ENCODE measurements at regions not wholly inside any gene's neighbourhood (a gene's known extent, or its start where the extent isn't known, plus 50 kb on each side); places are given as distances from the start of the nearest gene placed in this dataset.

DNA sequence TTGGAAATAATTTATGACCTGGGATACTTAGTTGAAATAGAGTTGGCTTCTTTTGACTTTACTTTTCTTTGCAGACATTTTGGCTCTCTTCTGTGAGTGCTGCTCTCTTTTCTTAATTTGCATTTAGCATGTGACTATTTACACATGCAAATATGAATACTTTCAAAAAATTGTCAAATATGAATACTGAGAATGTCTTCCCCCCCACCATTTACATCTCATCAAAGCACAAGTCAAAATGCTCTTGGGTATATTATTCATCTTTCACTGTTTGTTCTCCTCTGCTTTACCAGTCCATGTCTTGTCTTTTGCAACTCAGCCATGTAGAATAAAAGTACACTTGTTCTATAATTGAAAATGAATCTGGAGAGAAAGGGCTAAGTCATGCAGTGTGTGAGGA, 126.5 kb downstream of the HHIPL2 start (continued):
- TF ChIP-seq ZNF214 (tag by site-specific recombination; IDR thresholded peaks at IDR 0.05; ENCODE audit: borderline replicate concordance) (no peak), PRDM1 (tag by site-specific recombination; IDR thresholded peaks at IDR 0.05) (no peak), ZNF146 (tag by site-specific recombination; IDR thresholded peaks at IDR 0.05) (no peak)

GRCh38 chr1:222420633-222421032, 127.3 kb downstream of the HHIPL2 start:
- Histone ChIP-seq H3K27ac (ENCODE audit: extremely low read depth, low read depth, low read length) (no peak overlapping the region), H3K9me3 (ENCODE audit: control insufficient read depth, insufficient read depth, low read depth, low read length) (no peaks in the 10 kb centered on the region), H3K4me1 (ENCODE audit: control insufficient read depth, insufficient read depth, low read length) (no peaks in the 10 kb centered on the region), H3K4me3 (ENCODE audit: low read depth, low read length) (no peak overlapping the region), H3K36me3 (ENCODE audit: control insufficient read depth in 2 of 2, insufficient read depth in 1 of 2, low read length in 2 of 2) (no peaks in the 10 kb centered on the region)
- ChIA-PET POLR2A (no interaction called here), CTCF (no interaction called here)
- TF ChIP-seq ZNF785 (tag by site-specific recombination; IDR thresholded peaks at IDR 0.05) = no peak
- TF ChIP-seq ZBTB26 (tag by site-specific recombination; optimal IDR thresholded peaks at IDR 0.05) = no peak
- no peak for TF ChIP-seq ZNF302 (tag by site-specific recombination; IDR thresholded peaks at IDR 0.05; ENCODE audit: low read depth)
- TF ChIP-seq ZNF660 (tag by site-specific recombination; IDR thresholded peaks at IDR 0.05) = no peak
- no peak for TF ChIP-seq TCF7L2 (IDR thresholded peaks at IDR 0.05; ENCODE audit: borderline replicate concordance, low read depth, low read length)
- TF ChIP-seq, protein P1, sequence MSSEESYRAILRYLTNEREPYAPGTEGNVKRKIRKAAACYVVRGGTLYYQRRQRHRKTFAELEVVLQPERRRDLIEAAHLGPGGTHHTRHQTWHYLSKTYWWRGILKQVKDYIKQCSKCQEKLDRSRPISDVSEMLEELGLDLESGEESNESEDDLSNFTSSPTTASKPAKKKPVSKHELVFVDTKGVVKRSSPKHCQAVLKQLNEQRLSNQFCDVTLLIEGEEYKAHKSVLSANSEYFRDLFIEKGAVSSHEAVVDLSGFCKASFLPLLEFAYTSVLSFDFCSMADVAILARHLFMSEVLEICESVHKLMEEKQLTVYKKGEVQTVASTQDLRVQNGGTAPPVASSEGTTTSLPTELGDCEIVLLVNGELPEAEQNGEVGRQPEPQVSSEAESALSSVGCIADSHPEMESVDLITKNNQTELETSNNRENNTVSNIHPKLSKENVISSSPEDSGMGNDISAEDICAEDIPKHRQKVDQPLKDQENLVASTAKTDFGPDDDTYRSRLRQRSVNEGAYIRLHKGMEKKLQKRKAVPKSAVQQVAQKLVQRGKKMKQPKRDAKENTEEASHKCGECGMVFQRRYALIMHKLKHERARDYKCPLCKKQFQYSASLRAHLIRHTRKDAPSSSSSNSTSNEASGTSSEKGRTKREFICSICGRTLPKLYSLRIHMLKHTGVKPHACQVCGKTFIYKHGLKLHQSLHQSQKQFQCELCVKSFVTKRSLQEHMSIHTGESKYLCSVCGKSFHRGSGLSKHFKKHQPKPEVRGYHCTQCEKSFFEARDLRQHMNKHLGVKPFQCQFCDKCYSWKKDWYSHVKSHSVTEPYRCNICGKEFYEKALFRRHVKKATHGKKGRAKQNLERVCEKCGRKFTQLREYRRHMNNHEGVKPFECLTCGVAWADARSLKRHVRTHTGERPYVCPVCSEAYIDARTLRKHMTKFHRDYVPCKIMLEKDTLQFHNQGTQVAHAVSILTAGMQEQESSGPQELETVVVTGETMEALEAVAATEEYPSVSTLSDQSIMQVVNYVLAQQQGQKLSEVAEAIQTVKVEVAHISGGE (tag by site-specific recombination; conservative IDR thresholded peaks at IDR 0.05; ENCODE audit: low read depth) = no peak
- TF ChIP-seq ZNF248 (tag by site-specific recombination; IDR thresholded peaks at IDR 0.05) = no peak
- no peak for TF ChIP-seq ZNF776 (tag by site-specific recombination; IDR thresholded peaks at IDR 0.05; ENCODE audit: borderline replicate concordance)
- TF ChIP-seq ZIC2 (tag by site-specific recombination; IDR thresholded peaks at IDR 0.05) = no peak
- no peak for TF ChIP-seq ZNF335 (tag by site-specific recombination; conservative IDR thresholded peaks at IDR 0.05)
- TF ChIP-seq ZSCAN4 (tag by site-specific recombination; IDR thresholded peaks at IDR 0.05) = no peak
- TF ChIP-seq, protein P2, sequence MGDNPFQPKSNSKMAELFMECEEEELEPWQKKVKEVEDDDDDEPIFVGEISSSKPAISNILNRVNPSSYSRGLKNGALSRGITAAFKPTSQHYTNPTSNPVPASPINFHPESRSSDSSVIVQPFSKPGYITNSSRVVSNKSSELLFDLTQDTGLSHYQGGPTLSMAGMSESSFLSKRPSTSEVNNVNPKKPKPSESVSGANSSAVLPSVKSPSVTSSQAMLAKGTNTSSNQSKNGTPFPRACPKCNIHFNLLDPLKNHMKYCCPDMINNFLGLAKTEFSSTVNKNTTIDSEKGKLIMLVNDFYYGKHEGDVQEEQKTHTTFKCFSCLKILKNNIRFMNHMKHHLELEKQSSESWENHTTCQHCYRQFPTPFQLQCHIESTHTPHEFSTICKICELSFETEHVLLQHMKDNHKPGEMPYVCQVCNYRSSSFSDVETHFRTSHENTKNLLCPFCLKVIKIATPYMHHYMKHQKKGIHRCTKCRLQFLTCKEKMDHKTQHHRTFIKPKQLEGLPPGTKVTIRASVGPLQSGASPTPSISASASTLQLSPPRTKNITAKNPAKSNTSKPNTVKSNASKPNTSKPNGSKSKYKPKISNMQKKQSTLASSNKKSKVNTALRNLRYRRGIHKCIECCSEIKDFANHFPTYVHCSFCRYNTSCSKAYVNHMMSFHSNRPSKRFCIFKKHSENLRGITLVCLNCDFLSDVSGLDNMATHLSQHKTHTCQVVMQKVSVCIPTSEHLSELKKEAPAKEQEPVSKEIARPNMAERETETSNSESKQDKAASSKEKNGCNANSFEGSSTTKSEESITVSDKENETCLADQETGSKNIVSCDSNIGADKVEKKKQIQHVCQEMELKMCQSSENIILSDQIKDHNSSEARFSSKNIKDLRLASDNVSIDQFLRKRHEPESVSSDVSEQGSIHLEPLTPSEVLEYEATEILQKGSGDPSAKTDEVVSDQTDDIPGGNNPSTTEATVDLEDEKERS (tag by site-specific recombination; IDR thresholded peaks at IDR 0.05) = no peak
- TF ChIP-seq ZNF626 (tag by site-specific recombination; IDR thresholded peaks at IDR 0.05) = no peak
- TF ChIP-seq ZNF521 (tag by site-specific recombination; IDR thresholded peaks at IDR 0.05) = no peak
- TF ChIP-seq ZNF580 (tag by site-specific recombination; IDR thresholded peaks at IDR 0.05) = no peak
- no peak for TF ChIP-seq PRDM1 (tag by site-specific recombination; IDR thresholded peaks at IDR 0.05)
- no peak for TF ChIP-seq ZFP41 (tag by site-specific recombination; IDR thresholded peaks at IDR 0.05; ENCODE audit: borderline replicate concordance)
- TF ChIP-seq ZNF146 (tag by site-specific recombination; IDR thresholded peaks at IDR 0.05) = no peak

All from HEK293 (cell line).